ENCODE measurements at regions not wholly inside any gene's neighbourhood (a gene's known extent, or its start where the extent isn't known, plus 50 kb on each side); places are given as distances from the start of the nearest gene placed in this dataset.

- no peaks in the 10 kb centered on the region for H3K27me3 ChIP-seq (replicated peaks)
- H3K27ac ChIP-seq = no peak overlapping the region
- no peak for DNase-seq
- H3K4me3 ChIP-seq (ENCODE audit: low read depth, low read length) = no peak overlapping the region
- in situ Hi-C loops (cut with HindIII; ENCODE audit: low pct_ligation_motif_present, low sequenced_read_pairs) = loop anchor here (25.0 kb wide), 1 partner anchor 163 kb away; no protein-coding TSS in a partner anchor
- TF ChIP-seq CTCF (IDR thresholded peaks at IDR 0.05; ENCODE audit: low read depth, low read length, missing control alignments) = no peak
- H3K36me3 ChIP-seq (replicated peaks) = no peaks in the 10 kb centered on the region
Observed at GRCh38 chr5:68450245-68450852, 234.8 kb downstream of the PIK3R1 start.

- H3K4me3 ChIP-seq (ENCODE audit: low read depth, low read length) = no peak overlapping the region
- no peaks in the 10 kb centered on the region for H3K27me3 ChIP-seq (replicated peaks)
- no peaks in the 10 kb centered on the region for H3K36me3 ChIP-seq (replicated peaks)
- in situ Hi-C loops (cut with HindIII; ENCODE audit: low pct_ligation_motif_present, low sequenced_read_pairs) = loop anchor here (25.0 kb wide), 1 partner anchor 165 kb away; no protein-coding TSS in a partner anchor
- DNase-seq = no peak
- H3K27ac ChIP-seq = no peak overlapping the region
- no peak for TF ChIP-seq CTCF (IDR thresholded peaks at IDR 0.05; ENCODE audit: low read depth, low read length, missing control alignments)
Observed at GRCh38 chr5:68452286-68452685, 236.7 kb downstream of the PIK3R1 start.

- TF ChIP-seq CTCF (IDR thresholded peaks at IDR 0.05; ENCODE audit: low read depth, low read length, missing control alignments) = no peak
- H3K27me3 ChIP-seq (replicated peaks) = no peaks in the 10 kb centered on the region
- no peak for DNase-seq
- H3K27ac ChIP-seq = no peak overlapping the region
- no peak overlapping the region for H3K4me3 ChIP-seq (ENCODE audit: low read depth, low read length)
- in situ Hi-C loops (cut with HindIII; ENCODE audit: low pct_ligation_motif_present, low sequenced_read_pairs) = loop anchor here (25.0 kb wide), 1 partner anchor 167 kb away; no protein-coding TSS in a partner anchor
- H3K36me3 ChIP-seq (replicated peaks) = no peaks in the 10 kb centered on the region
Observed at GRCh38 chr5:68454172-68454571, 238.6 kb downstream of the PIK3R1 start.

- no peak for TF ChIP-seq CTCF (IDR thresholded peaks at IDR 0.05; ENCODE audit: low read depth, low read length, missing control alignments)
- Histone ChIP-seq H3K27me3 (replicated peaks) (no peaks in the 10 kb centered on the region), H3K27ac (no peak overlapping the region), H3K4me3 (ENCODE audit: low read depth, low read length) (no peak overlapping the region), H3K36me3 (replicated peaks) (no peaks in the 10 kb centered on the region)
- DNase-seq = no peak
- in situ Hi-C loops (cut with HindIII; ENCODE audit: low pct_ligation_motif_present, low sequenced_read_pairs) = loop anchor here (25.0 kb wide), 1 partner anchor 167 kb away; no protein-coding TSS in a partner anchor
Observed at GRCh38 chr5:68454766-68455165, 239.2 kb downstream of the PIK3R1 start.

GRCh38 chr5:68455216-68455615, 239.7 kb downstream of the PIK3R1 start:
- no peak for DNase-seq
- no peaks in the 10 kb centered on the region for H3K36me3 ChIP-seq (replicated peaks)
- no peaks in the 10 kb centered on the region for H3K27me3 ChIP-seq (replicated peaks)
- in situ Hi-C loops (cut with HindIII; ENCODE audit: low pct_ligation_motif_present, low sequenced_read_pairs) = loop anchor here (25.0 kb wide), 1 partner anchor 168 kb away; no protein-coding TSS in a partner anchor
- H3K27ac ChIP-seq = no peak overlapping the region
- H3K4me3 ChIP-seq (ENCODE audit: low read depth, low read length) = no peak overlapping the region
- TF ChIP-seq CTCF (IDR thresholded peaks at IDR 0.05; ENCODE audit: low read depth, low read length, missing control alignments) = no peak
